Stimulated activated CD4-positive, alpha-beta T cell treated with anti-CD3 and anti-CD28 coated beads, Interleukin-2, amount 100 ng/mL, for 4 hours (primary cell): ENCODE measurements at regions not wholly inside any gene's neighbourhood (a gene's known extent, or its start where the extent isn't known, plus 50 kb on each side); places are given as distances from the start of the nearest gene placed in this dataset.

Experiments used
- DNase-seq: peaks from one replicate; pipeline ENCODE4 v3.0.0-alpha.2; 2020; ENCODE audit warnings: low read depth

DNA sequence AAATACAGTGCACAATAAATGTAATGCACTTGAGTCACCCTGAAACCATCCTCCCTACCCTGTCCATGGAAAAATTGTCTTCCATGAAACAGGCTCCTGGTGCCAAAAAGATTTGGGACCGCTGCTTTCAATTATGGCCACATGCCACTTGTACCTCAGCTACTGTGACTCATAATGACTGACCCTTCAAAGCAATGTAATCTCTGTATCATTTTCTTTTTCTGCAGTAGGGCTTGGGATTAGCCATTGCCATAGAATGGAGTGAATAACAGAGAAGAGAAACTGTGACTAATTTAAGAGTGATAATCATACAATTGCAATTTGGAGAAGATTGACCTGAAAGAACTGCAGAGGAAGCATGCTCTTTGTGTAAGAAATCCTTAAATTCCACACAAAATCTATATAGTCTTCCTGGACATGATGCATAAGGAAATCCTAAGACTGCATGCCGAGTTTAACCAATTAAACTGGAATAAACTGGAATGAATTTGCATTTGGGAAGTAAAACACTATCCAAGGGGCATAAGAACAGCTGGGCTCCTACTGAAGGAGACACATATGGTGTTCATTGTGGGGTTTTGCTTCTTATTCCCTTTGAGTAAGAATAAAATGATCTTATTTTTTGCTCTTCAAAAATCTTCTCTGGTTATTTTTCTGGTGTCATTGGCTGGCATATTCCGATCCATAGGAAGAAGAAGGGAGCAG is 59.5 kb upstream of the SLC7A1 start:
- no peak for DNase-seq

GRCh38 chr13:29654384-29654783 is 58.9 kb upstream of the SLC7A1 start:
- no peak for DNase-seq

DNA sequence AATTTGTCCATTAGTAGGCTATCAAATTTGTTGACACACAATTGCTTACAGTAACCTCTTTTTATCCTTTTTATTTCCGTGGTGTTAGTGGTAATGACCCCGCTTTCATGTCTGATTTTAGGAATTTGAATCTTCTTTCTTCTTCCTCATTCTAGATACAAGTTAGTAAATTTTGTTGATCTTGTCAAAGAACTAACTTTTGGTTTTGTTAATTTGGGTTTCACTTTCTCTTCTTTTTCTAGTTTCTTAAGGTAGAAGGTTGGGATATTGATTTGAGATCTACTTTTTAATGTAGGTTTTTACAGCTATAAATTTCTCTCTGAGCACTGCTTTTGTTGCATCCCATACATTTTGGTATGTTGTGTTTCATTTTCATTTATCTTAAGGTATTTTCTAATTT is 53.3 kb upstream of the SLC7A1 start:
- DNase-seq = no peak
